NCI-H1436 (cell line): ENCODE measurements at regions not wholly inside any gene's neighbourhood (a gene's known extent, or its start where the extent isn't known, plus 50 kb on each side); places are given as distances from the start of the nearest gene placed in this dataset.
"Not testable (repeated sequence)": the region's sequence is repeated elsewhere in the genome, so short reads cannot be mapped to it uniquely, and the experiment has no call there.

Source experiments
- DNase-seq: peaks from one replicate; lab custom pipeline; 2025; lab: John Stamatoyannopoulos, UW

GRCh38 chr5:7094626-7095025 is 301.3 kb upstream of the ADCY2 start:
- DNase-seq, result no peak

GRCh38 chr5:7096294-7096693 is 299.6 kb upstream of the ADCY2 start:
- DNase-seq, result no peak

- no peak for DNase-seq
These were observed 290.6 kb upstream of the ADCY2 start for GRCh38 chr5:7105358-7105757.

GRCh38 chr5:7117961-7118360 is 278.0 kb upstream of the ADCY2 start:
- DNase-seq, result no peak

GRCh38 chr5:7131680-7132079 is 264.3 kb upstream of the ADCY2 start:
- DNase-seq, result no peak

GRCh38 chr5:7146886-7147285 is 249.1 kb upstream of the ADCY2 start:
- no peak for DNase-seq

GRCh38 chr5:7157083-7157482 is 238.9 kb upstream of the ADCY2 start:
- no peak for DNase-seq

- DNase-seq, result no peak
These were observed 226.6 kb upstream of the ADCY2 start for GRCh38 chr5:7169240-7169878.

GRCh38 chr5:7170785-7171184 is 225.2 kb upstream of the ADCY2 start:
- DNase-seq, result not testable (repeated sequence)

- DNase-seq, result no peak
These were observed 216.6 kb upstream of the ADCY2 start for GRCh38 chr5:7179364-7179763.

GRCh38 chr5:7181841-7182240 is 214.1 kb upstream of the ADCY2 start:
- DNase-seq, result no peak

- no peak for DNase-seq
These were observed 210.2 kb upstream of the ADCY2 start for GRCh38 chr5:7185742-7186141.

GRCh38 chr5:7186818-7187217 is 209.1 kb upstream of the ADCY2 start:
- no peak for DNase-seq

GRCh38 chr5:7190712-7191250 is 205.2 kb upstream of the ADCY2 start:
- no peak for DNase-seq

- DNase-seq, result no peak
These were observed 203.9 kb upstream of the ADCY2 start for GRCh38 chr5:7192016-7192415.

GRCh38 chr5:7202846-7203245 is 193.1 kb upstream of the ADCY2 start:
- DNase-seq, result no peak

- no peak for DNase-seq
These were observed 188.0 kb upstream of the ADCY2 start for GRCh38 chr5:7207979-7208378.

- DNase-seq, result peak; percentile 95
These were observed 187.0 kb upstream of the ADCY2 start for GRCh38 chr5:7208938-7209337.

- no peak for DNase-seq
These were observed 186.3 kb upstream of the ADCY2 start for GRCh38 chr5:7209658-7210057.

- DNase-seq, result no peak
These were observed 185.4 kb upstream of the ADCY2 start for GRCh38 chr5:7210549-7210948.

- DNase-seq, result no peak
These were observed 182.4 kb upstream of the ADCY2 start for GRCh38 chr5:7213525-7213924.

- no peak for DNase-seq
These were observed 181.0 kb upstream of the ADCY2 start for GRCh38 chr5:7214906-7215416.

- DNase-seq, result no peak
These were observed 177.8 kb upstream of the ADCY2 start for GRCh38 chr5:7218141-7218540.

- DNase-seq, result no peak
These were observed 175.8 kb upstream of the ADCY2 start for GRCh38 chr5:7220156-7220555.
